WI38 (cell line): ENCODE measurements at regions not wholly inside any gene's neighbourhood (a gene's known extent, or its start where the extent isn't known, plus 50 kb on each side); places are given as distances from the start of the nearest gene placed in this dataset.

ENCODE experiments used
- H3K4me3 ChIP-seq: 2 replicates; pipeline ENCODE4 v1.5.1; 2011; ENCODE audit warnings: low read depth, mild to moderate bottlenecking, control low read depth, low read length
- CTCF ChIP-seq: IDR thresholded peaks from 2 replicates; pipeline ENCODE4 v1.5.1; 2012; ENCODE audit warnings: low read depth, mild to moderate bottlenecking, control low read depth, low read length

GRCh38 chr9:26357803-26358344, 534.7 kb downstream of the CAAP1 start:
- no peak overlapping the region for H3K4me3 ChIP-seq
- no peak for TF ChIP-seq CTCF

- TF ChIP-seq CTCF: no peak
- H3K4me3 ChIP-seq: no peak overlapping the region
Observed at GRCh38 chr9:26356491-26356890, 536.1 kb downstream of the CAAP1 start.

- no peak for TF ChIP-seq CTCF
- no peak overlapping the region for H3K4me3 ChIP-seq
Observed at GRCh38 chr9:26346942-26347477, 545.6 kb downstream of the CAAP1 start.

- H3K4me3 ChIP-seq: no peak overlapping the region
- TF ChIP-seq CTCF: no peak
Observed at GRCh38 chr9:26341545-26341944, 551.1 kb downstream of the CAAP1 start.

- H3K4me3 ChIP-seq: no peak overlapping the region
- no peak for TF ChIP-seq CTCF
Observed at GRCh38 chr9:26339796-26340195, 552.8 kb downstream of the CAAP1 start.

GRCh38 chr9:26335116-26335515, 557.5 kb downstream of the CAAP1 start:
- no peak overlapping the region for H3K4me3 ChIP-seq
- TF ChIP-seq CTCF: no peak

GRCh38 chr9:26334706-26335105, 557.9 kb downstream of the CAAP1 start:
- H3K4me3 ChIP-seq: no peak overlapping the region
- no peak for TF ChIP-seq CTCF
